ENCODE measurements at regions not wholly inside any gene's neighbourhood (a gene's known extent, or its start where the extent isn't known, plus 50 kb on each side); places are given as distances from the start of the nearest gene placed in this dataset.
"Not testable (repeated sequence)": the region's sequence is repeated elsewhere in the genome, so short reads cannot be mapped to it uniquely, and the experiment has no call there.

- in situ Hi-C loops (cut with HindIII; ENCODE audit: extremely low pct_ligation_motif_present, low pct_unique_long_range_greater_than_20kb): no loop called here
- H2AFZ ChIP-seq (ENCODE audit: low read length): no peak overlapping the region
- 0% methylated on average over 2 of the region's 2 CpGs for WGBS (ENCODE audit: low lambda C conversion rate)
- TF ChIP-seq TARDBP (CRISPR knock-in tag; IDR thresholded peaks at IDR 0.05): no peak
- no peak for TF ChIP-seq ZMAT3 (CRISPR knock-in tag; conservative IDR thresholded peaks at IDR 0.05)
- H3K4me2 ChIP-seq (ENCODE audit: low read depth, low read length): no peak overlapping the region
- H3K27ac ChIP-seq (ENCODE audit: extremely low read length, insufficient read depth, low read length): no peak overlapping the region
- no peak overlapping the region for H3K9ac ChIP-seq (ENCODE audit: insufficient read depth, low read depth, low read length)
- H3K4me1 ChIP-seq (ENCODE audit: insufficient read depth, low read length): no peaks in the 10 kb centered on the region
- ATAC-seq (no peak), FAIRE-seq (no peak), DNase-seq (ENCODE audit: low spot score) (no peak)
- BruUV-seq (replicated peaks): no TSS peak
- H3K79me2 ChIP-seq (ENCODE audit: insufficient read depth, low read length): no peaks in the 10 kb centered on the region
- CTCF ChIA-PET (ENCODE audit: low intra/inter-chr PET ratio, low total read pairs): no interaction called here
- 0 out of 5 replicates have a peak, but pooled peaks cover 0 to 1% of the 10 kb centered on the region in 2 experiments for H3K27me3 ChIP-seq (ENCODE audit: control insufficient read depth in 1 of 2, insufficient read depth in 2 of 2, low read length in 2 of 2)
- no peaks in the 10 kb centered on the region for H3K36me3 ChIP-seq (replicated peaks in 1 of 2; ENCODE audit: control insufficient read depth in 1 of 2, insufficient read depth in 2 of 2, low read length in 2 of 2)
- POLR2A ChIA-PET: no interaction called here
- H4K20me1 ChIP-seq (ENCODE audit: insufficient read depth, low read length): no peaks in the 10 kb centered on the region
- no peaks in the 10 kb centered on the region for H3K9me3 ChIP-seq (ENCODE audit: low read length)
- no peak overlapping the region for H3K4me3 ChIP-seq (replicated peaks in 1 of 3; ENCODE audit: insufficient read depth in 1 of 3, low read depth in 2 of 3, low read length in 3 of 3)
- intact Hi-C loops (cut with micrococcal nuclease; ENCODE audit: unreplicated experiment): no loop called here
Observed at GRCh38 chr5:119757276-119757675, 127.9 kb downstream of the FAM170A start.

- H3K27ac ChIP-seq (ENCODE audit: extremely low read length, insufficient read depth, low read length); H3K9me3 ChIP-seq (ENCODE audit: low read length); in situ Hi-C loops (cut with HindIII; ENCODE audit: extremely low pct_ligation_motif_present, low pct_unique_long_range_greater_than_20kb); H3K79me2 ChIP-seq (ENCODE audit: insufficient read depth, low read length); H3K4me1 ChIP-seq (ENCODE audit: insufficient read depth, low read length); H3K9ac ChIP-seq (ENCODE audit: insufficient read depth, low read depth, low read length); FAIRE-seq; CTCF ChIA-PET (ENCODE audit: low intra/inter-chr PET ratio, low total read pairs); H2AFZ ChIP-seq (ENCODE audit: low read length); H4K20me1 ChIP-seq (ENCODE audit: insufficient read depth, low read length); POLR2A ChIA-PET; H3K27me3 ChIP-seq (ENCODE audit: control insufficient read depth in 1 of 2, insufficient read depth in 2 of 2, low read length in 2 of 2); H3K36me3 ChIP-seq (replicated peaks in 1 of 2; ENCODE audit: control insufficient read depth in 1 of 2, insufficient read depth in 2 of 2, low read length in 2 of 2); BruUV-seq (replicated peaks); intact Hi-C loops (cut with micrococcal nuclease; ENCODE audit: unreplicated experiment); TF ChIP-seq FOXA1 (IDR thresholded peaks at IDR 0.05): not testable (repeated sequence)
- 30% methylated on average over 6 of the region's 11 CpGs for WGBS (ENCODE audit: low lambda C conversion rate)
- ATAC-seq (peak; percentile 80), DNase-seq (ENCODE audit: low spot score) (peak; percentile 12)
- H3K4me3 ChIP-seq (replicated peaks in 1 of 3; ENCODE audit: insufficient read depth in 1 of 3, low read depth in 2 of 3, low read length in 3 of 3): peak overlapping the region in 1 of 3 experiments; percentile 37; a peak in 2 of 6 replicates
- 0 out of 2 replicates have a peak, but pooled peaks have one; percentile 33 for TF ChIP-seq FOXA1 (CRISPR knock-in tag; IDR thresholded peaks at IDR 0.05)
- 0 out of 2 replicates have a peak, but pooled peaks have one; percentile 43 for TF ChIP-seq TFDP2 (CRISPR knock-in tag; IDR thresholded peaks at IDR 0.05)
- peak; percentile 29 for TF ChIP-seq STAG1 (CRISPR knock-in tag; IDR thresholded peaks at IDR 0.05)
- peak; percentile 67 to 72 for TF ChIP-seq MAFK (conservative IDR thresholded peaks at IDR 0.05 in 1 of 2, IDR thresholded peaks at IDR 0.05 in 1 of 2; ENCODE audit: low read length in 2 of 2)
- peak; percentile 62 for TF ChIP-seq MAFF (IDR thresholded peaks at IDR 0.05; ENCODE audit: low read depth, low read length)
- peak; percentile 44 for TF ChIP-seq CTCF (CRISPR knock-in tag; IDR thresholded peaks at IDR 0.05)
- TF ChIP-seq TFDP1 (CRISPR knock-in tag; IDR thresholded peaks at IDR 0.05; ENCODE audit: borderline replicate concordance): peak; percentile 44; the same call in 1 of the 2 replicates
- H3K4me2 ChIP-seq (ENCODE audit: low read depth, low read length): peak overlapping the region; percentile 51
Observed at GRCh38 chr5:119769695-119770693, 140.6 kb downstream of the FAM170A start.

Data from HepG2 (cell line).